ENCODE measurements at regions not wholly inside any gene's neighbourhood (a gene's known extent, or its start where the extent isn't known, plus 50 kb on each side); places are given as distances from the start of the nearest gene placed in this dataset.

GRCh38 chr1:95325349-95325748 is 91.3 kb downstream of the RWDD3 start:
- Histone ChIP-seq H4K20me1 (ENCODE audit: insufficient read depth, low read length) (no peaks in the 10 kb centered on the region), H3K27me3 (ENCODE audit: low read depth, low read length) (no peaks in the 10 kb centered on the region; the same call in 1 of the 2 replicates)

GRCh38 chr1:95326023-95326422 is 92.0 kb downstream of the RWDD3 start:
- no peaks in the 10 kb centered on the region for H3K9me3 ChIP-seq (ENCODE audit: insufficient read depth, low read length)
- H2AFZ ChIP-seq (ENCODE audit: low read depth, low read length) = no peak overlapping the region
- no peaks in the 10 kb centered on the region for H3K36me3 ChIP-seq (replicated peaks; ENCODE audit: low read depth, low read length)
- no peaks in the 10 kb centered on the region for H3K4me1 ChIP-seq (ENCODE audit: low read length)
- no peak overlapping the region for H3K4me2 ChIP-seq (ENCODE audit: low read length)
- H3K79me2 ChIP-seq (ENCODE audit: low read length) = no peaks in the 10 kb centered on the region
- no peaks in the 10 kb centered on the region for H4K20me1 ChIP-seq (ENCODE audit: insufficient read depth, low read length)
- no peak overlapping the region for H3K4me3 ChIP-seq (ENCODE audit: low read length)
- H3K27ac ChIP-seq (ENCODE audit: low read length) = no peak overlapping the region
- TF ChIP-seq CTCF (IDR thresholded peaks at IDR 0.05; ENCODE audit: low read depth, low read length) = no peak
- no peak for TF ChIP-seq EZH2phosphoT487 (IDR thresholded peaks at IDR 0.05; ENCODE audit: low read depth)
- H3K27me3 ChIP-seq (ENCODE audit: low read depth, low read length) = no peaks in the 10 kb centered on the region; the same call in 1 of the 2 replicates
- H3K9ac ChIP-seq (ENCODE audit: low read length) = no peak overlapping the region

More at GRCh38 chr1:95325349-95325748, 91.3 kb downstream of the RWDD3 start:
- Histone ChIP-seq H3K9me3 (ENCODE audit: insufficient read depth, low read length) (no peaks in the 10 kb centered on the region), H3K4me3 (ENCODE audit: low read length) (no peak overlapping the region), H3K4me2 (ENCODE audit: low read length) (no peak overlapping the region), H3K9ac (ENCODE audit: low read length) (no peak overlapping the region), H3K79me2 (ENCODE audit: low read length) (no peaks in the 10 kb centered on the region), H3K36me3 (replicated peaks; ENCODE audit: low read depth, low read length) (no peaks in the 10 kb centered on the region), H3K27ac (ENCODE audit: low read length) (no peak overlapping the region), H3K4me1 (ENCODE audit: low read length) (no peaks in the 10 kb centered on the region), H2AFZ (ENCODE audit: low read depth, low read length) (no peak overlapping the region)
- TF ChIP-seq CTCF (IDR thresholded peaks at IDR 0.05; ENCODE audit: low read depth, low read length) = no peak
- TF ChIP-seq EZH2phosphoT487 (IDR thresholded peaks at IDR 0.05; ENCODE audit: low read depth) = no peak

GRCh38 chr1:95332754-95333153 is 98.7 kb downstream of the RWDD3 start:
- no peak overlapping the region for H3K27ac ChIP-seq (ENCODE audit: low read length)
- no peaks in the 10 kb centered on the region for H3K79me2 ChIP-seq (ENCODE audit: low read length)

GRCh38 chr1:95339377-95339776 is 105.4 kb downstream of the RWDD3 start:
- TF ChIP-seq CTCF (IDR thresholded peaks at IDR 0.05; ENCODE audit: low read depth, low read length) (no peak), EZH2phosphoT487 (IDR thresholded peaks at IDR 0.05; ENCODE audit: low read depth) (no peak)
- H3K9me3 ChIP-seq (ENCODE audit: insufficient read depth, low read length) = no peaks in the 10 kb centered on the region
- no peaks in the 10 kb centered on the region for H3K4me1 ChIP-seq (ENCODE audit: low read length)
- no peaks in the 10 kb centered on the region for H3K79me2 ChIP-seq (ENCODE audit: low read length)
- no peaks in the 10 kb centered on the region for H4K20me1 ChIP-seq (ENCODE audit: insufficient read depth, low read length)
- H3K9ac ChIP-seq (ENCODE audit: low read length) = no peak overlapping the region
- no peak overlapping the region for H3K4me2 ChIP-seq (ENCODE audit: low read length)
- H3K36me3 ChIP-seq (replicated peaks; ENCODE audit: low read depth, low read length) = no peaks in the 10 kb centered on the region
- H3K4me3 ChIP-seq (ENCODE audit: low read length) = no peak overlapping the region
- H2AFZ ChIP-seq (ENCODE audit: low read depth, low read length) = no peak overlapping the region
- no peak overlapping the region for H3K27ac ChIP-seq (ENCODE audit: low read length)
- no peaks in the 10 kb centered on the region for H3K27me3 ChIP-seq (ENCODE audit: low read depth, low read length)

More at GRCh38 chr1:95332754-95333153, 98.7 kb downstream of the RWDD3 start:
- H3K9ac ChIP-seq (ENCODE audit: low read length) = no peak overlapping the region
- no peaks in the 10 kb centered on the region for H3K9me3 ChIP-seq (ENCODE audit: insufficient read depth, low read length)
- no peaks in the 10 kb centered on the region for H3K36me3 ChIP-seq (replicated peaks; ENCODE audit: low read depth, low read length)
- no peaks in the 10 kb centered on the region for H3K4me1 ChIP-seq (ENCODE audit: low read length)
- TF ChIP-seq CTCF (IDR thresholded peaks at IDR 0.05; ENCODE audit: low read depth, low read length) = no peak
- no peak for TF ChIP-seq EZH2phosphoT487 (IDR thresholded peaks at IDR 0.05; ENCODE audit: low read depth)
- H3K27me3 ChIP-seq (ENCODE audit: low read depth, low read length) = no peaks in the 10 kb centered on the region
- H3K4me3 ChIP-seq (ENCODE audit: low read length) = no peak overlapping the region
- H4K20me1 ChIP-seq (ENCODE audit: insufficient read depth, low read length) = no peaks in the 10 kb centered on the region
- no peak overlapping the region for H2AFZ ChIP-seq (ENCODE audit: low read depth, low read length)
- no peak overlapping the region for H3K4me2 ChIP-seq (ENCODE audit: low read length)
